ENCODE measurements at regions not wholly inside any gene's neighbourhood (a gene's known extent, or its start where the extent isn't known, plus 50 kb on each side); places are given as distances from the start of the nearest gene placed in this dataset.

- no peak for TF ChIP-seq POLR2A (IDR thresholded peaks at IDR 0.05)
- TF ChIP-seq CTCF (IDR thresholded peaks at IDR 0.05): no peak
- TF ChIP-seq POLR2AphosphoS5 (IDR thresholded peaks at IDR 0.05; ENCODE audit: insufficient read depth in 1 of 2, low read depth in 1 of 2): no peak
These were observed 597.7 kb upstream of the TENM3 start for GRCh38 chr4:181645489-181645888.

Measured in vagina (tissue), 2 donors.